HL-60 (cell line): ENCODE measurements at regions not wholly inside any gene's neighbourhood (a gene's known extent, or its start where the extent isn't known, plus 50 kb on each side); places are given as distances from the start of the nearest gene placed in this dataset.

Experiments used
- CTCF ChIP-seq: IDR thresholded peaks from one replicate; pipeline ENCODE4 v1.5.1; 2011; ENCODE audit warnings: low read length, control low read depth, inconsistent platforms; ENCODE audit not compliant: insufficient read depth
- POLR2AphosphoS5 ChIP-seq: IDR thresholded peaks from 2 replicates; pipeline ENCODE4 v1.6.1; 2012; ENCODE audit warnings: low read depth
- SPI1 ChIP-seq: IDR thresholded peaks from 2 replicates; pipeline ENCODE4 v1.6.1; 2012; ENCODE audit warnings: low read depth, mild to moderate bottlenecking, borderline replicate concordance
- TF ChIP-seq, protein P1 (sequence below): IDR thresholded peaks from 2 replicates; pipeline ENCODE4 v1.6.1; 2012; ENCODE audit warnings: low read depth; ENCODE audit not compliant: insufficient replicate concordance

- TF ChIP-seq CTCF = no peak
- TF ChIP-seq, protein P1, sequence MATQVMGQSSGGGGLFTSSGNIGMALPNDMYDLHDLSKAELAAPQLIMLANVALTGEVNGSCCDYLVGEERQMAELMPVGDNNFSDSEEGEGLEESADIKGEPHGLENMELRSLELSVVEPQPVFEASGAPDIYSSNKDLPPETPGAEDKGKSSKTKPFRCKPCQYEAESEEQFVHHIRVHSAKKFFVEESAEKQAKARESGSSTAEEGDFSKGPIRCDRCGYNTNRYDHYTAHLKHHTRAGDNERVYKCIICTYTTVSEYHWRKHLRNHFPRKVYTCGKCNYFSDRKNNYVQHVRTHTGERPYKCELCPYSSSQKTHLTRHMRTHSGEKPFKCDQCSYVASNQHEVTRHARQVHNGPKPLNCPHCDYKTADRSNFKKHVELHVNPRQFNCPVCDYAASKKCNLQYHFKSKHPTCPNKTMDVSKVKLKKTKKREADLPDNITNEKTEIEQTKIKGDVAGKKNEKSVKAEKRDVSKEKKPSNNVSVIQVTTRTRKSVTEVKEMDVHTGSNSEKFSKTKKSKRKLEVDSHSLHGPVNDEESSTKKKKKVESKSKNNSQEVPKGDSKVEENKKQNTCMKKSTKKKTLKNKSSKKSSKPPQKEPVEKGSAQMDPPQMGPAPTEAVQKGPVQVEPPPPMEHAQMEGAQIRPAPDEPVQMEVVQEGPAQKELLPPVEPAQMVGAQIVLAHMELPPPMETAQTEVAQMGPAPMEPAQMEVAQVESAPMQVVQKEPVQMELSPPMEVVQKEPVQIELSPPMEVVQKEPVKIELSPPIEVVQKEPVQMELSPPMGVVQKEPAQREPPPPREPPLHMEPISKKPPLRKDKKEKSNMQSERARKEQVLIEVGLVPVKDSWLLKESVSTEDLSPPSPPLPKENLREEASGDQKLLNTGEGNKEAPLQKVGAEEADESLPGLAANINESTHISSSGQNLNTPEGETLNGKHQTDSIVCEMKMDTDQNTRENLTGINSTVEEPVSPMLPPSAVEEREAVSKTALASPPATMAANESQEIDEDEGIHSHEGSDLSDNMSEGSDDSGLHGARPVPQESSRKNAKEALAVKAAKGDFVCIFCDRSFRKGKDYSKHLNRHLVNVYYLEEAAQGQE = no peak
- TF ChIP-seq POLR2AphosphoS5 = no peak
- TF ChIP-seq SPI1 = no peak
These were observed 140.4 kb downstream of the MTX2 start for GRCh38 chr2:176409671-176410070.
